HT1080 (cell line): ENCODE measurements at regions not wholly inside any gene's neighbourhood (a gene's known extent, or its start where the extent isn't known, plus 50 kb on each side); places are given as distances from the start of the nearest gene placed in this dataset.
"Not testable (repeated sequence)": the region's sequence is repeated elsewhere in the genome, so short reads cannot be mapped to it uniquely, and the experiment has no call there.

Experiments
- DNase-seq: peaks from one replicate; pipeline ENCODE4 v3.0.0-alpha.2; 2015; ENCODE audit warnings: low read depth

- not testable (repeated sequence) for DNase-seq
Observed at GRCh38 chr5:97579977-97580376, 396.9 kb upstream of the RIOK2 start.

GRCh38 chr5:97580746-97581145 is 397.7 kb upstream of the RIOK2 start:
- no peak for DNase-seq

- DNase-seq: no peak
Observed at GRCh38 chr5:97591781-97592180, 408.7 kb upstream of the RIOK2 start.

- DNase-seq: peak; percentile 20
Observed at GRCh38 chr5:97600486-97600885, 417.4 kb upstream of the RIOK2 start.

- peak; percentile 32 for DNase-seq
Observed at GRCh38 chr5:97601651-97602050, 418.6 kb upstream of the RIOK2 start.

GRCh38 chr5:97606531-97606930 is 423.5 kb upstream of the RIOK2 start:
- DNase-seq: no peak

- no peak for DNase-seq
Observed at GRCh38 chr5:97608501-97608900, 425.5 kb upstream of the RIOK2 start.

GRCh38 chr5:97618721-97619120 is 435.7 kb upstream of the RIOK2 start:
- no peak for DNase-seq

GRCh38 chr5:97623441-97623840 is 440.4 kb upstream of the RIOK2 start:
- no peak for DNase-seq

- DNase-seq: no peak
Observed at GRCh38 chr5:97624886-97625285, 441.8 kb upstream of the RIOK2 start.

- DNase-seq: no peak
Observed at GRCh38 chr5:97627272-97627671, 444.2 kb upstream of the RIOK2 start.

GRCh38 chr5:97628031-97628430 is 445.0 kb upstream of the RIOK2 start:
- DNase-seq: no peak

GRCh38 chr5:97628807-97629206 is 445.8 kb upstream of the RIOK2 start:
- no peak for DNase-seq

- peak; percentile 69 for DNase-seq
Observed at GRCh38 chr5:97629276-97629675, 446.2 kb upstream of the RIOK2 start.

GRCh38 chr5:97635553-97635952 is 452.5 kb upstream of the RIOK2 start:
- DNase-seq: no peak

GRCh38 chr5:97636766-97637165 is 453.7 kb upstream of the RIOK2 start:
- DNase-seq: no peak

GRCh38 chr5:97641081-97641480 is 458.0 kb upstream of the RIOK2 start:
- no peak for DNase-seq

GRCh38 chr5:97644206-97644605 is 461.2 kb upstream of the RIOK2 start:
- no peak for DNase-seq

- no peak for DNase-seq
Observed at GRCh38 chr5:97644896-97645295, 461.8 kb upstream of the RIOK2 start.

GRCh38 chr5:97657239-97657638 is 474.2 kb upstream of the RIOK2 start:
- DNase-seq: no peak

- DNase-seq: peak; percentile 21
Observed at GRCh38 chr5:97658116-97658900, 475.3 kb upstream of the RIOK2 start.

GRCh38 chr5:97666783-97667182 is 483.7 kb upstream of the RIOK2 start:
- DNase-seq: no peak

- DNase-seq: peak; percentile 43
Observed at GRCh38 chr5:97670447-97670846, 487.4 kb upstream of the RIOK2 start.

GRCh38 chr5:97676608-97677007 is 493.6 kb upstream of the RIOK2 start:
- DNase-seq: no peak
